ENCODE measurements at regions not wholly inside any gene's neighbourhood (a gene's known extent, or its start where the extent isn't known, plus 50 kb on each side); places are given as distances from the start of the nearest gene placed in this dataset.

DNA sequence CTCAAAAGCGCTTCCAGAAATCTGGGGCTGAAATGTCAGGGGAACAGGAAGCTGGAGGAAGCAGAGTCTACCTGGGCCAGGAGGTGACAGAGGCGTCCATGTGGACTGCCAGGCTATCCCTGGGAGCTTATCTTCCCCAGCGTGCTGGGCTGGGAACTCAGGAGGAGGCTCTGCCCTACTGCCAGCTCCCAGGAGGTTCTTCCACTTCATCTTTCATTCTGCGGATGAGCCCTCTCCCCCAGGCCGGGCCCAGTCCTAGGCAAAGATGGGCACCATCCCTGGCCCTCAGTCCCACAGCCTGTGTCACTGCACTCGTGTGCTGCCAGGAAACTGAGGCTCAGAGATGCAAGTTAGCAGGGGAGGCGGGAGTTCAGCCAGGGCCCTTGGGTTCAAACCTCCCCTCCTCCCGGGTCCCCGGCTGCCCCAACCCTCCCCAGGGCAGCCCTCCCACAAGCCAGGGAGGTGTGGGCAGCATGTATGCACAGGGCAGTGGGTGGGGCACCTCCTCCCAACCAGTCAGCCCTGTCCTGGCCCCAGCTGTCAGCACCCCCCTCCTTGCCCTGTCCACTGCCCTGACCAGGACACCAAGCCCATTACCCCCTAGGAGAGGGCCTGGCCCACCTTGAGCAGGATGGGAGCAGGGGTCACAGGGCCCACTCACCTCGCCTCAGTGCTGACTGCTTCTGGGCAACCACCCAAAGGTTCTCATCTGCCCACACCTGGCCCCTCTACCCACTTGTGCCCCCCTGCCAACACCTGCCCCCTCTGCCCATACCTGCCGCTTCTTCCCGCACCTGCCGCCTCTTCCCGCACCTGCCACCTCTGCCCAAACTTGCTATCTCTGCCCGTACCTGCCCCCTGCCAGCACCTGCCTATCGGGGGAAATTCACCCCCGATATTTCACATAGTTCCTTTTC is 226.0 kb downstream of the NPHP4 start:
- DNase-seq, result no peak

DNA sequence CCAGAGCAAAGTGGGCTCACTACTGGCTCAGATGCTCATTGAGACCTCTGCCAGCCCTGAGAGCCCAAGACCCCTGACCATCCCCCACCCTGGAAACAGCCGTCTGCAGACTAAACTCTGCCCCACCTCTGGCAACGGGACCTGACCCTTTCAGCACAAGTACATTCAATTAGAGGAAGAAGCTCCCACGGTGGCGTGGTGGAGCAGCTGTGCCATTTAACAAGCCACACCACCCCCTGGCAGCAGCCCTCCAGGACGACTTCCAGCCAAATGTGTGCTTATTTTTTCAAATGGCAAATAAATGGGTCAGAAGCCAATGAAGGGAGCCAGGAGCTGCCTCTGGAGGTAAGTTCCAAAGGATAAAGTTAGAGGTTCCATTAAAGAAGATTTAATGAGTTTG is 226.7 kb downstream of the NPHP4 start:
- DNase-seq, result no peak

DNA sequence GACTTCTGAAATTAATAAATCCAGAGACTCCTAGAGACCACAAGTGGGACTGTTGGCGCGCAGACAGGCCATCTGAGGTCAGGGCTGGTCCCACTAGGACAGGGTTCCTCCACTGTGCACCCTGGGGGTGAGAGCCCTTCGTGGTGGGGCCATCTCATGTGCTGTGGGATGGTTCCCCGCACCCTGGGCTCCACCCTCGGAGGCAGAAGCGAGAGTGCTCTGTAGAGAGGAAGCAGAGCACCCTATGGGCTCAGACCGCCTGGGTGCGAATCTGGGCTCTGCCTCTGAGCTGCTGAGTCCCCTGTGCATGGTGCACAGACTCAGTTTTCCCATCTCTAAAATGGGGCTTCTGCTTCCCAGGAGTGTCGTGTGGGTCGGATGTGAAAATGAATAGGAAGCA is 227.3 kb downstream of the NPHP4 start:
- no peak for DNase-seq

DNA sequence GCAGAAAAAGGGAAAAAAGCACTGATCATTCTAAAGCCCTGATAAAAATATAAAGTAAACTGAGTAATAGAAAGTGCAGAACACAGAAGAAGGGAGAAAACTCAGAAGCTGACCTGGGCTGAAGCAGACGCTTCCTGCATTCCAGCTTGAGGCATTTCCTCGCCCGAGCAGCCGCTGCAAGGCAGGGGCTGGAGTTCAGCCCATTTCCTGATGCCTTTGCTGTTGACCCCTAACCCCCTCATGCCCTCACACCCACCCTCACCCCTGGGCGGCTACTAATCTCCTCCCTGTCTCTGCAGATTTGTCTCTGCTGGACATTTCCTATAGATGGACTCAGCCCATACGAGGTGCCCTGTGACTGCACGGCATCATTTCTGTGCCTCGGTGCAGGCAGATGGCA is 227.8 kb downstream of the NPHP4 start:
- DNase-seq, result no peak

DNA sequence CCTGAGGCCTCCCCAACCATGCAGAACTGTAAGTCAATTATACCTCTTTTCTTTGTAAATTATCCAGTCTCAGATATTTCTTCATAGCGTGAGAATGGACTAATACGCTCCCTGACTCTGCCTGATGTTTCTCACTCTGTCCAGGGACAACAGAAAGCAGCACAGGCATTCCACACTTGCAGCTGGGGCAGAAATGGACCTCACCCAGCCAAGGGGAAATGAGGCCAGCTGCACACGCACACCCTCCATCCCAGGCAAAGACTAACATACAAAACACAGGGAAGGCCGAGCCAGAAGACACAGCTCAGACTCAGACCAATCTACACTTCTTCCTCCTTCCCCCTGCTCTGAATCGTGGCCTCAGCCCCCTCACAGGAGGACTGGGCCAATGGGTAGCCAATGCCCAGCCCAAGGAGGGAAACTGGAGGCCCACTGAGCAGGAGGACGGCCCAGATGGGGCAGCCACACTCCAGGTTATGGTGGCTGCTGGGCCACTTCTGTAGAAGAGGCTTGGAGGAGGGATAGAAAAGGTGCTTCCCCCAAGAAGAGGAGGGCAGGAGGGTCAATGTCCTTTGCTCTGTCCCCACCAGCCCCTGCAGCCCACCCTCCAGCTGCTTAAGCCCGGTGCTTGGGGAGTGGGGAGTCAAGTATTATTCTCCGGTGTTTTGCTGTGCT is 228.4 kb downstream of the NPHP4 start:
- DNase-seq, result no peak

DNA sequence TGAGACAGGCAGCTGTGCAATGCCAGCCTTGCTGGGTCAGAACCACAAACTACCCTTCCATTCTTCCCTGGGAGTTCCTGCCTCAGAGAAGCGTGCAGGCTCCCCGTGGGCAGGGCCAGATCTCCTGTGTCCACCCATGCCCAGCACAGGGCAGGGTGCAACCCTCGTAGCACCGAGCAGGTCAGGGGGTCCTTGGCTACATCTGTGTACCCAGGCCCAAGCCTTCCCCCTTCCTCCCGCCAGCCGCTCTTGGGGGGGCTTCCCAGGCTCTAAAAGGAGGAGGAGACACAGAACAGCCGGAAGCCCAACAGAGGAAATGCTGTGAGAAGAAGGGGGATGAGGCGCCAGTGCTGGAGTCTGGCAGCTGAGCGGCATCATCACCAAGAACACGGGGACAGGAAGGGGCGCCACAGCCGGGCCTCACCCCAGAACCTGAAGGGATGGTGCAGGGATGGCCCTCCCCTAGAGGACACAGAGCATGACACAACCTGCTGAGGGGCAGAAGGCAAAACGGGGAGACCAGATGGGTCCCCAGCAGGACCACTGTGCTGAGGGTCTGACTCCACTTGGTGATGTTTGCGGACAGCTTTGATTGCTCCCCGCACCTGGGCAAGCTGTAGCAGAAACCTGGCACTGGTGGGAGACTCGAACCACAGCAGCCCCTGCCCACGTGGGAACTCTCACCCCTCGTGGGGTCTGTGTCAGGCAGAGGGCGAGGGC is 233.2 kb downstream of the NPHP4 start:
- DNase-seq, result no peak

DNA sequence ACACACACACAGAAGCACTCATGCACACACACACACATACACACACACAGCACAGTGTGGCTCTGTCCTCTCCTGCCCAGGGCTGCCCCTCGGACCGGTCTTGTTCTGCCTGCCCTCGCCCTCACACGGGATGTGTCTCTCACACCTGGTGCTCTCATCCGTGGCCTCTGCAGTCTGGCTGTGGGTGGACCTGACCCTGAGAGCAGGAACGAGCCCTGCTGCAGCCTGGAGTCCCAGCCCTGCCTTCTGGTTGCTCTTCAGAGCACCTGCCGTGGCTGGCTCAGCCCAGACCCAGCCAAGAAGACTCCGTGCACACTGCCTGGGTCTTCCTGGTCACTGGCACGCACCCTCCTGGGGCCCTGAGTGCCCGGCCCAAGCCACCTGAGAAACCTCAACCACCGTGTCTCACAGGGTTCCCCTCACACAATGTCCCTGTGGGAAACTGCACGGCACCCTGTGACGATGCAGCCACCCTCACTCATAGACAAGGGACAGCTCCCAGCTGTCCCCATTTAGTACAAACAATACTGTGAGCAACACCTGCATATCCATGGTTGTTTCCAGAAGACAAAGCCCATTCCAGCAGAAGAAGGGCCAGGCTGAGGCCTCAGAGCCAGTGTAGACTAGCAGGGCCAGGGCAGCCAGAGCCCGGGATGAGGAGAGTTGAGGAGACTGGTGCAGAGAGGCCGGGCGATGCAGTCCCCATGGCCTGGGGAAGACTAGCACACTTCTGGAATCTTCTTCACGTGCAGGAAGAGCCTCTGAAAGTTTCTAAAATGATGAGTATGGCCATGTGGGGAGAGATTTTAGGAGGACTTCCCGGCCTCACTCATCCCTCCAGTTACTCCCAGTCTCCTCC is 234.0 kb downstream of the NPHP4 start:
- no peak for DNase-seq

DNA sequence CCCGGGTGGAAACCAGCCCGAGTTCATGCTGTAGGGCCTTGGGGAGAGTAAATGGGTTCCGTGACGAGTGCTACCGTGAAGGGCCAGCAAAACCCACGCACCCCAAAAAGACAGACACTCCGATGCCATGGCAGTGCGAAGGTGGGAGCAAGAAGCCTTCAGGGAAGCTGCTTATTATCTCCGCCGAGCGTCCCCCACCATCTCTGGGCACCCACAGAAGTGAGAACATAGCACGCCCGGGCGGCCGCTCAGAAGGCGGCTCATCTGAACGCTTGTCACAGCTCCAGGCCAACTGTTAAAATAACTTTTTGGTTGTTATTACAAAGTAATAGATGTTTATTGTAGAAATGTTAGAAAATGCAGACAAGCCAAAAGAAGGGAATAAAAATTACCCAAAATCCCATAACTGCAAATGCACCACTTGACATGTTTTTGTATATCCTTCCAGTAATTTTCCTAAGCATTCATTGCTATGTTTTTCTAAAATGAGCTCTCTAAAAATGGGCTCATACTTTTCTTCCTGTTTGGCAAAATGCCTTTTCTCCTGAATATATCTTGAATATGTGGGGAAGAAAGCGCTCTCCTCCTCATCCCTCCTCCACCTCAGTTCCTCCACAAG is 234.9 kb downstream of the NPHP4 start:
- no peak for DNase-seq

DNA sequence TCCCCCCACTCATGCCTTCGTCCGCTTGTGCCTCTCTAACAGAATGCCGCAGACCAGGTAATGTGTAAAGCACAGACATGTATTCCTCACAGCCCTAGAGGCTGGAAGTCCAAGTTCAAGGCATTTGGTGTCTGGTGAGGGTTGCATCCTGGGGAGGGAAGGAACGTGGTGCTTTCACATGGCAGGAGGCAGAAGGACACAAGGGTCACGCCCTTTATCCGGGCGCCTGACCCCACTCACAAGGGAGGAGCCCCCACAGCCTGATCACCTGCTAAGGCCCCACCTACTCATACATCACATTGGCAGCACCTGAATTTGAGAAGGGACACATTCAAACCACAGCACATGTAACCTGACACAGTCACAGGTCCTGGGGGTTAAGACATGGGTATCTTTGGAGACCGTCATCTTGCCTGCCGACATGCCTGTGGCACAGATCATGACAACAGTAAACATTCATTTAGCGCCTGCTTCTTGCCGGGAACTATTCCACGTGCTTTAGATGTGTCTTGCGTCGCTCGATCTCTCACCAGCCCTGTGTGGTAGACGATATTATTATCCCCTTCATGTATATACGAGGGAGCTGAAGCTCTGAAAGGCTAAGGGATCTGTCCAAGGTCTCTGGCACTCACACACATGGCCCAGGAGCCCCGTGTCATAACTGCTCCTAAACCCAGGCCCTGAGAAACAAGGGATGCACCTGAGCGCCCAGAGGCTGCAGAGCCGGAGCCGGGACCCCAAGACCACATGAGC is 235.6 kb downstream of the NPHP4 start:
- DNase-seq, result no peak

DNA sequence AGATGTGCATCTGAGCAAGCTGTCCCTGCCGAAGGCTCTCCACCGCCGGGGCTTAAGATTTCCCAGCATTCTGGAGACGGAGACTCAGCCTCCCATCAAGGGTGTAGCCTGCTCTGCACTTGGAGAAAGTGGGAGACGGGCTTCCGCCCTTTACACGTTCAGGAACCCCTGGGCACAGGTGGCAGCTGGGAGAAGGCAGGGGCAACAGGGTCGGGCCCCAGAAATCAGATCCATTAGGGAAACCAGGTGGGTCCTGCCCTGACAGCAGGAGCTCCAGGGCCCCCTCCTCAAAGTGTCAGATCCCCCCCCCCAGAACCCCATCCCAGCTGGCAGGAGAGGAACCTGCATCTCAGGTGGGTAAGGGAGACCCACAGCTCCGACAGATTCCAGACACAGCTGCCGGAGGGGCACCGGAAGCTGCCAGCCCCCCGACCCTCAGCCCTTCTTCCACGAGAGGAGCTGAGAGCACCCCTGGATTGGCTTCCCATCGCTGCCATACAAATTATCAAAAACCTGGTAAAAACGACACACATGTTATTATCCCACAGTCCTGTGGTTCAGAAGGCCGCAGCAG is 236.6 kb downstream of the NPHP4 start:
- no peak for DNase-seq

DNA sequence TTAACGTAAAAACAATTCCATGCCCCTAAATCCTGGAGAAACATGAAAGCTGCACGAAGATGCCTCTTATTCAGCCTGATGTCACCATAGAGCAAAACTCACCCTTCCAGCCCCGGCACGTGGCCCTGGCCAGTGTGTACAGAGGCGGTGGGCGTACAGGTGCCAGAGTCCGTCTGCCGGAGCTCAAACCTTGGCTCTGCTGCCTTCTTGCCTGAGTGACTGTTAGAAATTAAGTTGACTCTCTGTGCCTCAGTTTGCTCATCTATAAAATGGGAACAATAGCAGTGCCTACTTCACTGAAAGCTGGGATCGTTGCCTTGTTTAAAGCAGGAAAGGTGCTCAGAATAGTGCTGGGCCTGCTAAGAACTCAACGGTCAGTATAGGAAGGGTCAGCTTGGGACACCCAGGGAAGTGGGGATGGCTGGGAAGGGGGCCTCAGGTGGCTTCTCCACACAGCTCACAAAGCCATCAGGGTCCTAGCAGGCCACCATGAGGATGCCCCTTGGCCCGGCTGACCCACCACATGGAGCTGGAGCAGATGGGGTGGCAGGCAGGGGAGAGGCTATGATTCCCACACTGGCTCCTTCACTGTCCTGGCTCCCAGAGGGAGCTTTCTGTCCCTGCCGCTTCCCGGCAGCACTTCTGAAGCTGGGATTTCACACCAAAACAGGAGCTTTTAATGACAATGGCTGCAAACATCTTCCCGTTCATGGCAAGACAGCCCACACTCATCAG is 237.2 kb downstream of the NPHP4 start:
- DNase-seq, result no peak

DNA sequence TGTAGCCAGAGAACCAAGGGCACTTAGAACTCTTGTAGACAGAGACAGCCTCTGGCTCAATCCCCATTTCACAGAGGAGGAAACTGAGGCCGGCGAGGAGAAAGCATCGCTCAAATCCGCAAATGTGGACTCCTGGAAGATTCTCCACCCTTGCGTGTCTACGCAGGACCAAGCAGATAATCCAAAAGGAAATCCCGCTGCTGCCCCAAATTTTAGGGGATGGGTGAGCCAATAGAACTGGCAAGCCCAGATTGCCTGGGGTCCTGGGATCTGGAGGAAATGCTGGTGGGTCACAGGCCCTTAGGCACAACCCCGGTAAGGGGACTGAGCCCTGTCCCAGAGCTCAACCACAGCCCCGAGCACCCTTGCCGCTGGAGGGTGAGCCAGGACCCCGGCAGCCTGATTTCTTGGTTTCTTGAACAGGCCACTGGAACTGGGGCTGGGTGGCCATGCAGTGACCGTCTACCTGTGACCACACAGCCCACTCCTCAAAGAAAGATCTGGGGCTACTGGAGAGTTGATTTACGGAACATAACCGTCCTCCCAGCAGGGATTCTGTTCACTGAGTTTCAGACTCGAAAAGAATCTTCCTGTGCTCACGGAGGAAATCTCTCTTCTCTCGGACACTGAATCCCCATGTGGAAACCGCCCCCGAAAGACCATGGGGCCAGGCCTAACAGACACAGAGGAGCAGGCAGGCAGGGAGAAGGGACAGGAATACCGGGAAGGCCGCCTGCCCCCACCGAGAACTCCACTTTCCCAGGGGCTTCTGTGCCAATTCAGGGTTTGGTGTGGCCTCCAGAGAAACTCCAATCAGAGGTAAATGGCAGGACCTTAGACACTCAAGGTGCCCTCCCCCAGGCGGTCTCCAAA is 238.4 kb downstream of the NPHP4 start:
- no peak for DNase-seq

DNA sequence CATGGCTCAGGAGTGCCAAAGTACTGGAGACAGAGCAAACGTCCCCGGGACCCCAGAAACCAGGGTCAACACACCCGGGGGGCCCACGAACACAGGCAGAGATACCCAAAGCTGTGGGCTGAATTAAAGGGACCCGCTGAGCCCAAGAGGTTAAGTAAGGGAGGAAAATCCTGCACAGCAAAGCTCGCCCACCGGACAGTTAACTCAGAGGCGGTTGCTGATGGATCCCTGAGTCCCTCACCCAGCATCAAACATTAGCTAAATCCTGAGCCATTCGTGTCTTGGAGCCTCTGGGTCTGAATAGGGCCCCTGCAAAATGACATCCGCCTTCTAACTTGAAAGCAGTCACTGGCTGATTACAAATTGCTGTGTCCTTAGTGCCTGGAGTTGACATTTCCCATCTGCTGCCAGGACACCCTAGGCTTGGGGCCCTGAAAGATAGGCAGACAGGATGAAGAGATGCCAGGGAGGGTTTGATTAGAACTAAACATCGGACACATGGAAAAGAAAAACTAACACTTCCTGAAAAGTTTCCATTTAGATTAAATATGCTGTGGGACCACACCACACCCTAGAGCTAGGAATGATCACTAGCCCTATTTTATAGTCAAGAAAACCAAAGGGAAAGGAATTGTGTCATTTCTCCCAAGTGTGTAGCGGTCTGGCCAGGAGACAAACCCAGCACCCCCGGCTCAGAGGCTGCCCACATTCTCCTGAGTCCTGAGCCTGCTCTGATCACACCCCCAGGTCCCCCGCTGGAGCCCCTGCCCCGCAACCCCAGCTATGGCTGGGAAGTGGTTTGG is 239.3 kb downstream of the NPHP4 start:
- DNase-seq, result no peak

DNA sequence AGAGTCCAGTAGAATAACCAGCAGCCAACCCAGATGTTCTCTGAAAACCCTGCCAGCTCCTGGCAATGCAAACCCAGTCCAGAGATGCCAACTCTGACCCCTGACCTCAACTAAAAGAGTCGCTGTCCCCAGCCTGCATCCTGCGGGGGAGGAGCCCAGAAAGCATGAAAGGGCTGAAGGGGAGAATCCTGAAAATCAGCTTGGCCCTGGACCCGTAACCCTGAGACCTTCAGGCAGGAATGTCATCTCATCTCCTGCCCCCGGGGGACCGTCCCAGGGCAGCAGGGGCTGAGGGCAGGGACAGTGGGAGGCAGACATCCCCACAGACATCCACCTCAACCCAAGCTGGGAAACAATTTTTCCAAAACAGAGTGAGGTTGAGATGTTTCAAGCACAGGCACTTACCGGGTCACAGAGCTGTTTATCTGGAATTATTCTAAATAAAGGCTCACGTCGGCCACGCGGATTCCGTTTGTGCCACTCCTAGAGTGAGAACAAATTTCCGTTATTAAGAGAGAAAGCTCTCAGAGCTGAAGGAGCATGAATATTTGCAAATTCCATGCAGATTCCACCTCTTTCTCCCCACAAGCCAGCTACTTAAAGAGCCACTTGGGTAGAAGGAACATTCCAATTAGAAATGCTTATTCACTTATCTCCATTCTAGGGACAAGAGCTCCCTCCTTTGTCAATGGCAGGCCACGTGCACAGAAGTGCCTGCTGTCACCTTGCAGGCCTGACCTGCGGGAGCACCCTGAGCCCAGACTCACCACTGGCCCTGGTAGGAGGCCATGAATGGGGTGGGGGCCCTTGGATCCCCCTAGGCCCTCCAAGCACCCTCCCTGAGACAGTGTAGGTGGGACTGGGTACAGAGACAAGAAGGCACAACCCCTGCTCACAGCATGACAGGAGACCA is 240.1 kb downstream of the NPHP4 start:
- no peak for DNase-seq

DNA sequence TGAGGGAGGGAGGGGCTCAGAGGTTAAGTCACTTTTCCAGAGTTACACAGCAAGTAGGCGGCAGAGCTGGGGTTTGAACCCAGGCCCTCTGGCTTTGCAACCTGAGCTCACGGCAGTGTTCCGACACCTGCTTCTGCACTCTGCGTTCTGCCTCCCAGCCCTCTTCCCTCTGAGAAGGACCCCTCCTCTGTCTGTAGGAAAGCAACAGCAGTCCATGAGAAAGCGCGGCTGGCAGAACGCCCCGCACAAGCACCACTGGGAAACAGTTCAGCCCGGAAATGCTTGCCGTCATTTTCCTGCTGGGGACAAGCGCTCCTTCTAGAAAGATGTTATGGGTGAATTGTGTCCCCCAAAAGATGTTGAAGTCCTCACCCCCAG is 241.1 kb downstream of the NPHP4 start:
- DNase-seq, result no peak

DNA sequence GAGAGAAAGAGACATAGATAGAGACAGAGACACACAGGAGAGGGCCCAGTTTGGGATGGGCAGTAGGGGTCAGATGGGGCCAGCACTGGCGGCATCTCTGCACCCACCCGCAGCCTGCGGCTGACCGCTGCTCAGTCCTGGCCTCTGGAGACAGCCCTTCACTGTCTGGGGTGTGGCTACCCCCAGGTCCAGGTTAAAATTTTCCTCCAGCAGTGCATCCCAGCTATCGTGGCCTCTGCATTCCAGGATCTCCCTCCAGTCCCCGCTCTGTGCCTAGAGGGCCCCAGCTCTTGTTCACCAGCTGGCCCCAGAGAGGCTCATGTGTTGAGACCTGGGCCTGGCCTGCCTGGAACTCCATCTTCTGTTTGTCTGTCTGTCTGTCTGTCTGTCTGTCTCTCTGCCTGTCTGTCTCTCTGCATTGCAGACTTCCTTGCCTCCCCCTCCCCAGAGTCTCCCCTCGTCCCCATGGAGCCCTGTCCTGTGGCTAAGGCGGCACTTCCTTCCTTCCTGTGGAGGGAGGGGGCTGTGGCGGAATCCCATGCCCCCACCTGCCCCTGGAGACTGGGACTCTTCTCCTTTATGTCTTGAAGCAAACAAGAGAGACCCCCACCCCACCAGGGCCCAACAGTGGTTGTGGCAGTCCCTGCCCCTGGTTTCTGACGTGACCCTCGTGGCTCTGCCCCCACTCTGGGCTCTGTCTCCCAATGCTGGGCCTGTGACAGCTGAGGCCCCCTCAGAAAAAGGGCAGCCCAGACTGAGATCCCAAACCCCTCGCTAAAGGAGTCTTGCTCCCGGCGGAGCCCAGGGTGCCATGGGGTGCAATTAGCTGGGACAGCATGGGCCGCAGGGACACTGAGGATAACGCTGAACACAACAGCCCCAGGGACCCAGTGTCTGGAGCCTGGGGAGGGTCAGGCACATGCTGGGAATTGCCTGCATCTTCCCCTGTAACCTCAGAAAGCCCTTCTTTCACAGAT is 241.8 kb downstream of the NPHP4 start:
- no peak for DNase-seq

Measured in CD4-positive, alpha-beta T cell treated with Interleukin-4 for 4 hours (primary cell).